ENCODE measurements at regions not wholly inside any gene's neighbourhood (a gene's known extent, or its start where the extent isn't known, plus 50 kb on each side); places are given as distances from the start of the nearest gene placed in this dataset.

- Histone ChIP-seq H3K4me3 (ENCODE audit: control insufficient read depth in 1 of 7, extremely low read depth in 1 of 7, insufficient read depth in 4 of 7, low read depth in 2 of 7, low read length in 6 of 7) (no peak overlapping the region), H3K4me1 (ENCODE audit: control extremely low read depth in 1 of 4, control insufficient read depth in 4 of 4, insufficient read depth in 4 of 4, low read length in 3 of 4) (no peaks in the 10 kb centered on the region), H3K27ac (ENCODE audit: insufficient read depth in 1 of 2, low read depth in 1 of 2, low read length in 2 of 2, poor library complexity in 1 of 2, severe bottlenecking in 2 of 2) (no peak overlapping the region), H3K9me3 (ENCODE audit: control extremely low read depth in 1 of 5, control insufficient read depth in 4 of 5, insufficient read depth in 2 of 5, low read depth in 1 of 5, low read length in 4 of 5) (no peaks in the 10 kb centered on the region), H3K27me3 (replicated peaks in 2 of 5; ENCODE audit: control insufficient read depth in 4 of 5, insufficient read depth in 5 of 5, low read length in 4 of 5) (no peaks in the 10 kb centered on the region), H3K36me3 (ENCODE audit: control insufficient read depth in 4 of 4, insufficient read depth in 4 of 4, low read length in 3 of 4) (no peaks in the 10 kb centered on the region)
- 100% methylated on average over 2 of the region's 3 CpGs for WGBS (ENCODE audit: insufficient coverage)
- ChIA-PET CTCF (no interaction called here), POLR2A (no interaction called here)
- DNase-seq = no peak
These were observed 1058.6 kb downstream of the NTRK3 start for GRCh38 chr15:87197981-87198380.

DNA sequence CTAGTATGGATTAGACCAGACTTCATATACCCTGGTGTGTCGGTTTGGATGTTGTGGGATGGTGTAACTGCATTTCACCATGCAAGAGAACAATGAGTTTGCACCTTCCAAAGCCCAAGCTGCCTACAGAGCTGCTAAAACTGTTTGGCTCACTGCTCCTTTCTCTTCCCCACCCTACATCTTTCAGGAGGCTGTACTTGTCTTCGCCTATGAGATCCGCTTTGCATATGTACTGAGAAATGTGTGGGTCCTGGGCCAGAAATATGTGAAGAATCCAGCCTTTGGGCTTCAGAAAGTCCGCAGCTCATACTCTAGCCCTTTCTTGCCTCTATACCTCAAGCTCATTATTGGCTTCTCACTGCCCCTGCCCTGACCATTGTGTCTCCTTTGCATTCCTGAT lies 1060.0 kb downstream of the NTRK3 start:
- no peaks in the 10 kb centered on the region for H3K36me3 ChIP-seq (ENCODE audit: control insufficient read depth in 4 of 4, insufficient read depth in 4 of 4, low read length in 3 of 4)
- no peaks in the 10 kb centered on the region for H3K4me1 ChIP-seq (ENCODE audit: control extremely low read depth in 1 of 4, control insufficient read depth in 4 of 4, insufficient read depth in 4 of 4, low read length in 3 of 4)
- no peak for DNase-seq
- no peak overlapping the region for H3K27ac ChIP-seq (ENCODE audit: insufficient read depth in 1 of 2, low read depth in 1 of 2, low read length in 2 of 2, poor library complexity in 1 of 2, severe bottlenecking in 2 of 2)
- no peak overlapping the region for H3K4me3 ChIP-seq (ENCODE audit: control insufficient read depth in 1 of 7, extremely low read depth in 1 of 7, insufficient read depth in 4 of 7, low read depth in 2 of 7, low read length in 6 of 7)
- H3K9me3 ChIP-seq (ENCODE audit: control extremely low read depth in 1 of 5, control insufficient read depth in 4 of 5, insufficient read depth in 2 of 5, low read depth in 1 of 5, low read length in 4 of 5) = no peaks in the 10 kb centered on the region
- H3K27me3 ChIP-seq (replicated peaks in 2 of 5; ENCODE audit: control insufficient read depth in 4 of 5, insufficient read depth in 5 of 5, low read length in 4 of 5) = no peaks in the 10 kb centered on the region
- ChIA-PET CTCF (interaction anchor here (0.6 kb wide), 1 partner anchor 584 kb away, joined by 3 read pairs; no protein-coding TSS in a partner anchor), POLR2A (no interaction called here)
- WGBS (ENCODE audit: insufficient coverage) = 80% methylated on average over 2 of the region's 4 CpGs

DNA sequence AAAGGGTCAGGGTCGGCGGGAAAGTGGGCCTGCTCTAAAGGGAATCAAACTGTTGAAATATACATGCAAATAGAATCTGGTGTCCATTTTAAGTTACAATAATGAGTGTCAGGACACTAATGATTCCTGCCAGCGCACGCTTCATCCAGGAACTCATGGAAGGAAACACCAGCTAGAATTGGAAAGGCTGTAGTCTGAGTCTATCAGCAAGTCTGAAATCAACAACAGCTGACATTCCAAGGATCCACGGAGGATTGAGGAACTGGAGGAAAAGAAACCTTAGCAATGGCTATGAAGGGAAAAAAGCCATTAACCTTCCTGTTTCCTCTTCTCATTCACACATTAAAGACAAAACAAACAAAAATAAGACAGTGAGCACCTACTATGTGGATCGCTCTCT lies 1063.1 kb downstream of the NTRK3 start:
- no peak for DNase-seq
- no peaks in the 10 kb centered on the region for H3K27me3 ChIP-seq (replicated peaks in 2 of 5; ENCODE audit: control insufficient read depth in 4 of 5, insufficient read depth in 5 of 5, low read length in 4 of 5)
- POLR2A ChIA-PET = no interaction called here
- 92% methylated on average over 4 of the region's 6 CpGs for WGBS (ENCODE audit: insufficient coverage)
- H3K4me3 ChIP-seq (ENCODE audit: control insufficient read depth in 1 of 7, extremely low read depth in 1 of 7, insufficient read depth in 4 of 7, low read depth in 2 of 7, low read length in 6 of 7) = no peak overlapping the region
- H3K27ac ChIP-seq (ENCODE audit: insufficient read depth in 1 of 2, low read depth in 1 of 2, low read length in 2 of 2, poor library complexity in 1 of 2, severe bottlenecking in 2 of 2) = no peak overlapping the region
- no peaks in the 10 kb centered on the region for H3K36me3 ChIP-seq (ENCODE audit: control insufficient read depth in 4 of 4, insufficient read depth in 4 of 4, low read length in 3 of 4)
- H3K9me3 ChIP-seq (ENCODE audit: control extremely low read depth in 1 of 5, control insufficient read depth in 4 of 5, insufficient read depth in 2 of 5, low read depth in 1 of 5, low read length in 4 of 5) = no peaks in the 10 kb centered on the region
- no peaks in the 10 kb centered on the region for H3K4me1 ChIP-seq (ENCODE audit: control extremely low read depth in 1 of 4, control insufficient read depth in 4 of 4, insufficient read depth in 4 of 4, low read length in 3 of 4)
- CTCF ChIA-PET = no interaction called here

DNA sequence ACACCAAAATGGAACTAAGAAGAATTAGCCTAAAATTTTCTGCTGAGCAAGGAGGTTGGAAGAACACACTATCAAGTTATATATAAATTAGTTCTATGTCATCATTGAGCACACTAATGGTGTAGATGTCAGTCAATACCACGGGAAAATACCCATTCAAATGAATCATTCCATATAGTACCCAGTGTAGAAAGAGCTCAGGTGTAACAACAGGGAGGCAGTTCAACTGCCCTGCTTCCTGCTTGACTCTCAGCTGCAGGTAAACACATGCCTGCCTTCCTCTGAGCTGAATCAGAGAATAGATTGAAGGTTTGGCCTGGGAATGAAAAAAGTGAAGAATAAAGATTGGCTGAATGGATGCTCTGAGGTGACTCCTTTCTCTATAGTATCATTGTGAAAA lies 1088.0 kb downstream of the AGBL1 start:
- no peaks in the 10 kb centered on the region for H3K9me3 ChIP-seq (ENCODE audit: control extremely low read depth in 1 of 5, control insufficient read depth in 4 of 5, insufficient read depth in 2 of 5, low read depth in 1 of 5, low read length in 4 of 5)
- ChIA-PET POLR2A (no interaction called here), CTCF (no interaction called here)
- no peak overlapping the region for H3K27ac ChIP-seq (ENCODE audit: insufficient read depth in 1 of 2, low read depth in 1 of 2, low read length in 2 of 2, poor library complexity in 1 of 2, severe bottlenecking in 2 of 2)
- no CpG with 5 or more reads among the region's 1 CpG for WGBS (ENCODE audit: insufficient coverage)
- H3K27me3 ChIP-seq (replicated peaks in 2 of 5; ENCODE audit: control insufficient read depth in 4 of 5, insufficient read depth in 5 of 5, low read length in 4 of 5) = no peaks in the 10 kb centered on the region
- H3K4me1 ChIP-seq (ENCODE audit: control extremely low read depth in 1 of 4, control insufficient read depth in 4 of 4, insufficient read depth in 4 of 4, low read length in 3 of 4) = no peaks in the 10 kb centered on the region
- H3K4me3 ChIP-seq (ENCODE audit: control insufficient read depth in 1 of 7, extremely low read depth in 1 of 7, insufficient read depth in 4 of 7, low read depth in 2 of 7, low read length in 6 of 7) = no peak overlapping the region
- H3K36me3 ChIP-seq (ENCODE audit: control insufficient read depth in 4 of 4, insufficient read depth in 4 of 4, low read length in 3 of 4) = no peaks in the 10 kb centered on the region
- DNase-seq = no peak

DNA sequence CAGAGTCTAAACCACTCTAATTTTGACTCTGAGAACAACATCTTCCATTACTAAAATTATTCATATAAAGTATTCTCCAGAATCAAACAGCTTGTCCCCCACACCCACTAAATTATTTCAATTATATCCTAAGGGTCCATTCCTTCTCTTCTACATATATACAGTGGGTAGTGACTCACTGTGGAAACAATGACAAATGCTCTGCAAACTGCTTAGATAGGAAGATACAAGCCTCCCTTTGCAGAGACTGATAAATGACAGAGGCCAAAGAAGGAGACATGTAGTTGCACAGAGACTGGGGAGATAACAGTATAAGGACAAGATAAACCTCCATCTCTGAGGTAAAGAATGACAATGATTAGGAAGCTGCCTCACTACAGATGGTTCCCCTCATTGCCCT lies 1087.4 kb downstream of the AGBL1 start:
- ChIA-PET CTCF (no interaction called here), POLR2A (no interaction called here)
- H3K4me1 ChIP-seq (ENCODE audit: control extremely low read depth in 1 of 4, control insufficient read depth in 4 of 4, insufficient read depth in 4 of 4, low read length in 3 of 4) = no peaks in the 10 kb centered on the region
- DNase-seq = no peak
- H3K27me3 ChIP-seq (replicated peaks in 2 of 5; ENCODE audit: control insufficient read depth in 4 of 5, insufficient read depth in 5 of 5, low read length in 4 of 5) = no peaks in the 10 kb centered on the region
- no peaks in the 10 kb centered on the region for H3K36me3 ChIP-seq (ENCODE audit: control insufficient read depth in 4 of 4, insufficient read depth in 4 of 4, low read length in 3 of 4)
- H3K27ac ChIP-seq (ENCODE audit: insufficient read depth in 1 of 2, low read depth in 1 of 2, low read length in 2 of 2, poor library complexity in 1 of 2, severe bottlenecking in 2 of 2) = no peak overlapping the region
- no peak overlapping the region for H3K4me3 ChIP-seq (ENCODE audit: control insufficient read depth in 1 of 7, extremely low read depth in 1 of 7, insufficient read depth in 4 of 7, low read depth in 2 of 7, low read length in 6 of 7)
- H3K9me3 ChIP-seq (ENCODE audit: control extremely low read depth in 1 of 5, control insufficient read depth in 4 of 5, insufficient read depth in 2 of 5, low read depth in 1 of 5, low read length in 4 of 5) = no peaks in the 10 kb centered on the region

GRCh38 chr15:87155771-87156170 lies 1076.1 kb downstream of the AGBL1 start:
- no peak for DNase-seq
- CTCF ChIA-PET = no interaction called here

DNA sequence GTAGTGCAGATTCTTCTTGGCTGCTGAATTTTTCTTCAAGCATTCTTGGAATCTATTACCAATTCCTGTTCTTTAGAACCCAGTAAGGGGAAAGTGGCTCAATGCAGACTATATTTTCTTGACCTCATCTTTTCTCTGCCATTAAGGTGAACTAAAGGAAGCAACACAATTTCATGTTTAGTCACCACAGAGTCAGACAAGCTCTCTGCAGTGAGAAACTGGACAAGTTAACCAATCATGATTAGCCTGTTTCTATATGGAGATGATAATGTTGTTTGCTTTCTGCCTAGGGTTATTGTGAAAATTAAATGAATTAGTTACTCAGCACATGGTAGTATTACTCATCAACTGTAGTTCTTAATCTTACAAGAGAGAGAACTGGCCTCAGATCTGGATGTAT lies 1075.1 kb downstream of the AGBL1 start:
- no peaks in the 10 kb centered on the region for H3K36me3 ChIP-seq (ENCODE audit: control insufficient read depth in 4 of 4, insufficient read depth in 4 of 4, low read length in 3 of 4)
- H3K4me3 ChIP-seq (ENCODE audit: control insufficient read depth in 1 of 7, extremely low read depth in 1 of 7, insufficient read depth in 4 of 7, low read depth in 2 of 7, low read length in 6 of 7) = no peak overlapping the region
- H3K27me3 ChIP-seq (replicated peaks in 2 of 5; ENCODE audit: control insufficient read depth in 4 of 5, insufficient read depth in 5 of 5, low read length in 4 of 5) = no peaks in the 10 kb centered on the region
- no peak for DNase-seq
- no peaks in the 10 kb centered on the region for H3K4me1 ChIP-seq (ENCODE audit: control extremely low read depth in 1 of 4, control insufficient read depth in 4 of 4, insufficient read depth in 4 of 4, low read length in 3 of 4)
- POLR2A ChIA-PET = no interaction called here
- no peak overlapping the region for H3K27ac ChIP-seq (ENCODE audit: insufficient read depth in 1 of 2, low read depth in 1 of 2, low read length in 2 of 2, poor library complexity in 1 of 2, severe bottlenecking in 2 of 2)
- CTCF ChIA-PET = no interaction called here
- H3K9me3 ChIP-seq (ENCODE audit: control extremely low read depth in 1 of 5, control insufficient read depth in 4 of 5, insufficient read depth in 2 of 5, low read depth in 1 of 5, low read length in 4 of 5) = peaks cover 0 to 6% (median 1%) of the 10 kb centered on the region in 5 experiments

More at GRCh38 chr15:87155771-87156170, 1076.1 kb downstream of the AGBL1 start:
- Histone ChIP-seq H3K36me3 (ENCODE audit: control insufficient read depth in 4 of 4, insufficient read depth in 4 of 4, low read length in 3 of 4) (no peaks in the 10 kb centered on the region), H3K9me3 (ENCODE audit: control extremely low read depth in 1 of 5, control insufficient read depth in 4 of 5, insufficient read depth in 2 of 5, low read depth in 1 of 5, low read length in 4 of 5) (peaks cover 0 to 6% (median 1%) of the 10 kb centered on the region in 5 experiments), H3K4me3 (ENCODE audit: control insufficient read depth in 1 of 7, extremely low read depth in 1 of 7, insufficient read depth in 4 of 7, low read depth in 2 of 7, low read length in 6 of 7) (no peak overlapping the region), H3K27me3 (replicated peaks in 2 of 5; ENCODE audit: control insufficient read depth in 4 of 5, insufficient read depth in 5 of 5, low read length in 4 of 5) (no peaks in the 10 kb centered on the region), H3K27ac (ENCODE audit: insufficient read depth in 1 of 2, low read depth in 1 of 2, low read length in 2 of 2, poor library complexity in 1 of 2, severe bottlenecking in 2 of 2) (no peak overlapping the region), H3K4me1 (ENCODE audit: control extremely low read depth in 1 of 4, control insufficient read depth in 4 of 4, insufficient read depth in 4 of 4, low read length in 3 of 4) (no peaks in the 10 kb centered on the region)
- POLR2A ChIA-PET = no interaction called here
- WGBS (ENCODE audit: insufficient coverage) = no CpG with 5 or more reads among the region's 4 CpGs

Measured in common myeloid progenitor, CD34-positive (primary cell).